ENCODE measurements at regions not wholly inside any gene's neighbourhood (a gene's known extent, or its start where the extent isn't known, plus 50 kb on each side); places are given as distances from the start of the nearest gene placed in this dataset.

DNA sequence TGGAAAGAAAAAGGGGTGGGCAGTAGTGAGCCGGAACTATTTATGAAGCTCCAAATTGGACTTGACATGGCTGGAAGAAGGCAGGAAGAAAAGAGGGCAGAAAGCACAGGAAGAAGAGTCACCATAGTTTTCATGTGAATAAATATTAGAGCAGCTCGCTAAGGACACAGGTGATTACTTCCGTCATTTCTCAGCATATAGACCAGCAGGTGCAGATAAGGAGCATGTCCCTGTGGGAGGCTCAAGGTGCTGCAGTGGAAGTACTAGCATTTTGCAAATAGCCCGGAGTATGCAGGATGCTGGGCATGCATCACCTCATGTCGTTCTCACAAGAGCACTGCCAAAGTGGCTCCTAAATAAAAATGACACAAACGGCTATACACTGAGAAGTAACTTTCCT, 71.3 kb upstream of the HTR4 start:
- TF ChIP-seq, protein P1, sequence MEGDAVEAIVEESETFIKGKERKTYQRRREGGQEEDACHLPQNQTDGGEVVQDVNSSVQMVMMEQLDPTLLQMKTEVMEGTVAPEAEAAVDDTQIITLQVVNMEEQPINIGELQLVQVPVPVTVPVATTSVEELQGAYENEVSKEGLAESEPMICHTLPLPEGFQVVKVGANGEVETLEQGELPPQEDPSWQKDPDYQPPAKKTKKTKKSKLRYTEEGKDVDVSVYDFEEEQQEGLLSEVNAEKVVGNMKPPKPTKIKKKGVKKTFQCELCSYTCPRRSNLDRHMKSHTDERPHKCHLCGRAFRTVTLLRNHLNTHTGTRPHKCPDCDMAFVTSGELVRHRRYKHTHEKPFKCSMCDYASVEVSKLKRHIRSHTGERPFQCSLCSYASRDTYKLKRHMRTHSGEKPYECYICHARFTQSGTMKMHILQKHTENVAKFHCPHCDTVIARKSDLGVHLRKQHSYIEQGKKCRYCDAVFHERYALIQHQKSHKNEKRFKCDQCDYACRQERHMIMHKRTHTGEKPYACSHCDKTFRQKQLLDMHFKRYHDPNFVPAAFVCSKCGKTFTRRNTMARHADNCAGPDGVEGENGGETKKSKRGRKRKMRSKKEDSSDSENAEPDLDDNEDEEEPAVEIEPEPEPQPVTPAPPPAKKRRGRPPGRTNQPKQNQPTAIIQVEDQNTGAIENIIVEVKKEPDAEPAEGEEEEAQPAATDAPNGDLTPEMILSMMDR (IDR thresholded peaks at IDR 0.05): no peak
- no peak for TF ChIP-seq TCF12 (IDR thresholded peaks at IDR 0.05)
- no peak for TF ChIP-seq TEAD4 (IDR thresholded peaks at IDR 0.05; ENCODE audit: borderline replicate concordance, insufficient read depth)
- no peak for TF ChIP-seq CHD2 (IDR thresholded peaks at IDR 0.05; ENCODE audit: low read length, partially characterized antibody)
- no peak for TF ChIP-seq EZH2phosphoT487 (IDR thresholded peaks at IDR 0.05; ENCODE audit: borderline replicate concordance, low read depth)
- no peak for TF ChIP-seq POLR2AphosphoS5 (IDR thresholded peaks at IDR 0.05; ENCODE audit: low read depth, low read length)
